HEK293 (cell line): ENCODE measurements at regions not wholly inside any gene's neighbourhood (a gene's known extent, or its start where the extent isn't known, plus 50 kb on each side); places are given as distances from the start of the nearest gene placed in this dataset.

Experiments used
- CTCF ChIA-PET: fragments of 350-600 bp; formaldehyde crosslinking; extraction: SDS; loops from one replicate; lab custom pipeline; 2021; ENCODE audit warnings: antibody characterized with exemption; lab: Yijun Ruan, JAX
- POLR2A ChIA-PET: fragments of 300-600 bp; formaldehyde crosslinking; extraction: SDS; loops from one replicate; lab custom pipeline; 2020; ENCODE audit warnings: antibody characterized with exemption, inconsistent platforms; lab: Yijun Ruan, JAX
- H3K27ac ChIP-seq: fragments of 200-500 bp; sonication (Bioruptor generic); 2 replicates; pipeline ENCODE4 v1.5.1; 2014; ENCODE audit warnings: low read depth, low read length, control low read depth, inconsistent platforms; ENCODE audit errors: extremely low read depth
- H3K36me3 ChIP-seq, 2 experiments: fragments of 200-500 bp in 1 of 2; sonication (Bioruptor generic) in 1 of 2; 1 replicate in 1 of 2; 2 replicates in 1 of 2; pipeline ENCODE4 v1.5.1; 2014 to 2017; ENCODE audit warnings: inconsistent platforms in 2 of 2, low read length in 2 of 2; ENCODE audit not compliant: control insufficient read depth in 2 of 2, insufficient read depth in 1 of 2
- H3K4me1 ChIP-seq: fragments of 200-500 bp; sonication (Bioruptor generic); 2 replicates; pipeline ENCODE4 v1.5.1; 2014; ENCODE audit warnings: mild to moderate bottlenecking, low read length, inconsistent platforms; ENCODE audit not compliant: control insufficient read depth, insufficient read depth
- H3K4me3 ChIP-seq: 2 replicates; pipeline ENCODE4 v1.5.1; 2011; ENCODE audit warnings: low read depth, mild to moderate bottlenecking, control low read depth, low read length, moderate library complexity
- H3K9me3 ChIP-seq: fragments of 200-500 bp; sonication (Bioruptor generic); 2 replicates; pipeline ENCODE4 v1.5.1; 2014; ENCODE audit warnings: low read depth, low read length, inconsistent platforms; ENCODE audit not compliant: control insufficient read depth, insufficient read depth
- FEZF1 ChIP-seq: fragments of 450-650 bp; formaldehyde crosslinking; IDR thresholded peaks from 2 replicates; pipeline ENCODE4 v1.5.1; 2016; ENCODE audit warnings: missing biosample characterization, missing genetic modification characterization
- IKZF3 ChIP-seq: fragments of 450-650 bp; IDR thresholded peaks from 2 replicates; pipeline ENCODE4 v1.5.0; 2018; ENCODE audit warnings: missing biosample characterization, mild to moderate bottlenecking, missing genetic modification characterization, moderate library complexity
- SP3 ChIP-seq: fragments of 450-650 bp; formaldehyde crosslinking; IDR thresholded peaks from 2 replicates; pipeline ENCODE4 v1.5.1; 2016; ENCODE audit warnings: missing biosample characterization, missing genetic modification characterization
- SP7 ChIP-seq: fragments of 450-650 bp; formaldehyde crosslinking; IDR thresholded peaks from 2 replicates; pipeline ENCODE4 v1.5.1; 2016; ENCODE audit warnings: missing biosample characterization, missing genetic modification characterization
- TCF7L2 ChIP-seq: IDR thresholded peaks from 2 replicates; pipeline ENCODE4 v1.6.1; 2011; ENCODE audit warnings: low read depth, mild to moderate bottlenecking, inconsistent platforms, low read length, moderate library complexity, borderline replicate concordance
- ZNF133 ChIP-seq: fragments of 450-650 bp; formaldehyde crosslinking; IDR thresholded peaks from 2 replicates; pipeline ENCODE4 v1.5.1; 2016; ENCODE audit warnings: missing biosample characterization, missing genetic modification characterization
- ZNF221 ChIP-seq: fragments of 450-650 bp; formaldehyde crosslinking; IDR thresholded peaks from 2 replicates; pipeline ENCODE4 v1.5.1; 2017; ENCODE audit warnings: missing biosample characterization, missing genetic modification characterization, borderline replicate concordance
- ZNF223 ChIP-seq: fragments of 450-650 bp; formaldehyde crosslinking; IDR thresholded peaks from 2 replicates; pipeline ENCODE4 v1.5.1; 2016; ENCODE audit warnings: missing biosample characterization, missing genetic modification characterization
- ZNF366 ChIP-seq: fragments of 450-650 bp; formaldehyde crosslinking; conservative IDR thresholded peaks from 2 replicates; pipeline ENCODE4 v1.5.1; 2016; ENCODE audit warnings: missing biosample characterization, missing genetic modification characterization
- ZNF37A ChIP-seq: fragments of 450-650 bp; IDR thresholded peaks from 2 replicates; pipeline ENCODE4 v1.5.1; 2018; ENCODE audit warnings: missing biosample characterization, missing genetic modification characterization
- ZNF473 ChIP-seq: fragments of 450-650 bp; formaldehyde crosslinking; IDR thresholded peaks from 2 replicates; pipeline ENCODE4 v1.5.1; 2017; ENCODE audit warnings: missing biosample characterization, missing genetic modification characterization
- ZNF610 ChIP-seq: fragments of 450-650 bp; formaldehyde crosslinking; IDR thresholded peaks from 2 replicates; pipeline ENCODE4 v1.5.1; 2016; ENCODE audit warnings: missing biosample characterization, missing genetic modification characterization, borderline replicate concordance
- TF ChIP-seq, protein P1 (sequence below): fragments of 450-650 bp; formaldehyde crosslinking; IDR thresholded peaks from 2 replicates; pipeline ENCODE4 v1.5.1; 2016; ENCODE audit warnings: missing biosample characterization, missing genetic modification characterization, borderline replicate concordance
- TF ChIP-seq, protein P2 (sequence below): fragments of 450-650 bp; formaldehyde crosslinking; IDR thresholded peaks from 2 replicates; pipeline ENCODE4 v1.5.1; 2016; ENCODE audit warnings: missing biosample characterization, missing genetic modification characterization
- TF ChIP-seq, protein P3 (sequence below): fragments of 450-650 bp; formaldehyde crosslinking; IDR thresholded peaks from 2 replicates; pipeline ENCODE4 v1.5.1; 2016; ENCODE audit warnings: missing biosample characterization, missing genetic modification characterization
- TF ChIP-seq, protein P4 (sequence below): fragments of 450-650 bp; formaldehyde crosslinking; conservative IDR thresholded peaks from 2 replicates; pipeline ENCODE4 v1.5.1; 2016; ENCODE audit warnings: low read depth, missing biosample characterization, missing genetic modification characterization
- TF ChIP-seq, protein P5 (sequence below): fragments of 450-650 bp; formaldehyde crosslinking; IDR thresholded peaks from 2 replicates; pipeline ENCODE4 v1.5.1; 2017; ENCODE audit warnings: missing biosample characterization, missing genetic modification characterization
- TF ChIP-seq, protein P6 (sequence below): fragments of 450-650 bp; formaldehyde crosslinking; IDR thresholded peaks from 2 replicates; pipeline ENCODE4 v1.5.1; 2016; ENCODE audit warnings: missing biosample characterization, missing genetic modification characterization

DNA sequence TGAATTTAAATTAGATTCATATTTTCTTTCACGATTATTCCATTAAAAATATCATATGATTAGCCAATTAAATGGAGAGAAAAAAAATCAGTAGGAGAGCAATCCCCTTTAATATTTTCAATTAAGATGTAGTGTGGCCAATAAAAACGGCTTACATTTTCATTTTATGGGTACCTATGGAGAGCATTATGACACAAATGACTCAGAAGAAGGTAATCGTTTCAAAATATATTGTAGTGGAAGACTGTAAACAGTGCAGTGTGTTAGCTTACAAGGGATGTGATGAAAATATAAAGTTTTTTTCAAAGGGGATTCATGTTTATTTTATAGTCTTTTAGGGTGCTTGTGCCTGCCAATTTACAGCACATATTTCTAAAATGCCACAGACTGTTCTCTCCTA lies 1507.4 kb upstream of the CELF4 start:
- Histone ChIP-seq H3K9me3 (no peaks in the 10 kb centered on the region), H3K4me1 (no peaks in the 10 kb centered on the region), H3K27ac (no peak overlapping the region), H3K36me3 (no peaks in the 10 kb centered on the region), H3K4me3 (no peak overlapping the region)
- CTCF ChIA-PET = no interaction called here
- POLR2A ChIA-PET = no interaction called here
- TF ChIP-seq, protein P1, sequence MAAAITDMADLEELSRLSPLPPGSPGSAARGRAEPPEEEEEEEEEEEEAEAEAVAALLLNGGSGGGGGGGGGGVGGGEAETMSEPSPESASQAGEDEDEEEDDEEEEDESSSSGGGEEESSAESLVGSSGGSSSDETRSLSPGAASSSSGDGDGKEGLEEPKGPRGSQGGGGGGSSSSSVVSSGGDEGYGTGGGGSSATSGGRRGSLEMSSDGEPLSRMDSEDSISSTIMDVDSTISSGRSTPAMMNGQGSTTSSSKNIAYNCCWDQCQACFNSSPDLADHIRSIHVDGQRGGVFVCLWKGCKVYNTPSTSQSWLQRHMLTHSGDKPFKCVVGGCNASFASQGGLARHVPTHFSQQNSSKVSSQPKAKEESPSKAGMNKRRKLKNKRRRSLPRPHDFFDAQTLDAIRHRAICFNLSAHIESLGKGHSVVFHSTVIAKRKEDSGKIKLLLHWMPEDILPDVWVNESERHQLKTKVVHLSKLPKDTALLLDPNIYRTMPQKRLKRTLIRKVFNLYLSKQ (tag by site-specific recombination) = no peak
- TF ChIP-seq, protein P2, sequence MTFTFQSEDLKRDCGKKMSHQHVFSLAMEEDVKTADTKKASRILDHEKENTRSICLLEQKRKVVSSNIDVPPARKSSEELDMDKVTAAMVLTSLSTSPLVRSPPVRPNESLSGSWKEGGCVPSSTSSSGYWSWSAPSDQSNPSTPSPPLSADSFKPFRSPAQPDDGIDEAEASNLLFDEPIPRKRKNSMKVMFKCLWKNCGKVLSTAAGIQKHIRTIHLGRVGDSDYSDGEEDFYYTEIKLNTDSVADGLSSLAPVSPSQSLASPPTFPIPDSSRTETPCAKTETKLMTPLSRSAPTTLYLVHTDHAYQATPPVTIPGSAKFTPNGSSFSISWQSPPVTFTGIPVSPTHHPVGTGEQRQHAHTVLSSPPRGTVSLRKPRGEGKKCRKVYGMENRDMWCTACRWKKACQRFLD (tag by site-specific recombination) = no peak
- TF ChIP-seq TCF7L2 = no peak
- no peak for TF ChIP-seq SP3 (tag by site-specific recombination)
- TF ChIP-seq IKZF3 (tag by site-specific recombination) = no peak
- TF ChIP-seq, protein P3, sequence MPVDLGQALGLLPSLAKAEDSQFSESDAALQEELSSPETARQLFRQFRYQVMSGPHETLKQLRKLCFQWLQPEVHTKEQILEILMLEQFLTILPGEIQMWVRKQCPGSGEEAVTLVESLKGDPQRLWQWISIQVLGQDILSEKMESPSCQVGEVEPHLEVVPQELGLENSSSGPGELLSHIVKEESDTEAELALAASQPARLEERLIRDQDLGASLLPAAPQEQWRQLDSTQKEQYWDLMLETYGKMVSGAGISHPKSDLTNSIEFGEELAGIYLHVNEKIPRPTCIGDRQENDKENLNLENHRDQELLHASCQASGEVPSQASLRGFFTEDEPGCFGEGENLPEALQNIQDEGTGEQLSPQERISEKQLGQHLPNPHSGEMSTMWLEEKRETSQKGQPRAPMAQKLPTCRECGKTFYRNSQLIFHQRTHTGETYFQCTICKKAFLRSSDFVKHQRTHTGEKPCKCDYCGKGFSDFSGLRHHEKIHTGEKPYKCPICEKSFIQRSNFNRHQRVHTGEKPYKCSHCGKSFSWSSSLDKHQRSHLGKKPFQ (tag by site-specific recombination) = no peak
- TF ChIP-seq ZNF366 (tag by site-specific recombination) = no peak
- no peak for TF ChIP-seq ZNF37A
- no peak for TF ChIP-seq FEZF1 (tag by site-specific recombination)
- no peak for TF ChIP-seq ZNF223 (tag by site-specific recombination)
- TF ChIP-seq SP7 (tag by site-specific recombination) = no peak
- TF ChIP-seq, protein P4, sequence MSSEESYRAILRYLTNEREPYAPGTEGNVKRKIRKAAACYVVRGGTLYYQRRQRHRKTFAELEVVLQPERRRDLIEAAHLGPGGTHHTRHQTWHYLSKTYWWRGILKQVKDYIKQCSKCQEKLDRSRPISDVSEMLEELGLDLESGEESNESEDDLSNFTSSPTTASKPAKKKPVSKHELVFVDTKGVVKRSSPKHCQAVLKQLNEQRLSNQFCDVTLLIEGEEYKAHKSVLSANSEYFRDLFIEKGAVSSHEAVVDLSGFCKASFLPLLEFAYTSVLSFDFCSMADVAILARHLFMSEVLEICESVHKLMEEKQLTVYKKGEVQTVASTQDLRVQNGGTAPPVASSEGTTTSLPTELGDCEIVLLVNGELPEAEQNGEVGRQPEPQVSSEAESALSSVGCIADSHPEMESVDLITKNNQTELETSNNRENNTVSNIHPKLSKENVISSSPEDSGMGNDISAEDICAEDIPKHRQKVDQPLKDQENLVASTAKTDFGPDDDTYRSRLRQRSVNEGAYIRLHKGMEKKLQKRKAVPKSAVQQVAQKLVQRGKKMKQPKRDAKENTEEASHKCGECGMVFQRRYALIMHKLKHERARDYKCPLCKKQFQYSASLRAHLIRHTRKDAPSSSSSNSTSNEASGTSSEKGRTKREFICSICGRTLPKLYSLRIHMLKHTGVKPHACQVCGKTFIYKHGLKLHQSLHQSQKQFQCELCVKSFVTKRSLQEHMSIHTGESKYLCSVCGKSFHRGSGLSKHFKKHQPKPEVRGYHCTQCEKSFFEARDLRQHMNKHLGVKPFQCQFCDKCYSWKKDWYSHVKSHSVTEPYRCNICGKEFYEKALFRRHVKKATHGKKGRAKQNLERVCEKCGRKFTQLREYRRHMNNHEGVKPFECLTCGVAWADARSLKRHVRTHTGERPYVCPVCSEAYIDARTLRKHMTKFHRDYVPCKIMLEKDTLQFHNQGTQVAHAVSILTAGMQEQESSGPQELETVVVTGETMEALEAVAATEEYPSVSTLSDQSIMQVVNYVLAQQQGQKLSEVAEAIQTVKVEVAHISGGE (tag by site-specific recombination) = no peak
- TF ChIP-seq, protein P5, sequence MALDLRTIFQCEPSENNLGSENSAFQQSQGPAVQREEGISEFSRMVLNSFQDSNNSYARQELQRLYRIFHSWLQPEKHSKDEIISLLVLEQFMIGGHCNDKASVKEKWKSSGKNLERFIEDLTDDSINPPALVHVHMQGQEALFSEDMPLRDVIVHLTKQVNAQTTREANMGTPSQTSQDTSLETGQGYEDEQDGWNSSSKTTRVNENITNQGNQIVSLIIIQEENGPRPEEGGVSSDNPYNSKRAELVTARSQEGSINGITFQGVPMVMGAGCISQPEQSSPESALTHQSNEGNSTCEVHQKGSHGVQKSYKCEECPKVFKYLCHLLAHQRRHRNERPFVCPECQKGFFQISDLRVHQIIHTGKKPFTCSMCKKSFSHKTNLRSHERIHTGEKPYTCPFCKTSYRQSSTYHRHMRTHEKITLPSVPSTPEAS (tag by site-specific recombination) = no peak
- TF ChIP-seq, protein P6, sequence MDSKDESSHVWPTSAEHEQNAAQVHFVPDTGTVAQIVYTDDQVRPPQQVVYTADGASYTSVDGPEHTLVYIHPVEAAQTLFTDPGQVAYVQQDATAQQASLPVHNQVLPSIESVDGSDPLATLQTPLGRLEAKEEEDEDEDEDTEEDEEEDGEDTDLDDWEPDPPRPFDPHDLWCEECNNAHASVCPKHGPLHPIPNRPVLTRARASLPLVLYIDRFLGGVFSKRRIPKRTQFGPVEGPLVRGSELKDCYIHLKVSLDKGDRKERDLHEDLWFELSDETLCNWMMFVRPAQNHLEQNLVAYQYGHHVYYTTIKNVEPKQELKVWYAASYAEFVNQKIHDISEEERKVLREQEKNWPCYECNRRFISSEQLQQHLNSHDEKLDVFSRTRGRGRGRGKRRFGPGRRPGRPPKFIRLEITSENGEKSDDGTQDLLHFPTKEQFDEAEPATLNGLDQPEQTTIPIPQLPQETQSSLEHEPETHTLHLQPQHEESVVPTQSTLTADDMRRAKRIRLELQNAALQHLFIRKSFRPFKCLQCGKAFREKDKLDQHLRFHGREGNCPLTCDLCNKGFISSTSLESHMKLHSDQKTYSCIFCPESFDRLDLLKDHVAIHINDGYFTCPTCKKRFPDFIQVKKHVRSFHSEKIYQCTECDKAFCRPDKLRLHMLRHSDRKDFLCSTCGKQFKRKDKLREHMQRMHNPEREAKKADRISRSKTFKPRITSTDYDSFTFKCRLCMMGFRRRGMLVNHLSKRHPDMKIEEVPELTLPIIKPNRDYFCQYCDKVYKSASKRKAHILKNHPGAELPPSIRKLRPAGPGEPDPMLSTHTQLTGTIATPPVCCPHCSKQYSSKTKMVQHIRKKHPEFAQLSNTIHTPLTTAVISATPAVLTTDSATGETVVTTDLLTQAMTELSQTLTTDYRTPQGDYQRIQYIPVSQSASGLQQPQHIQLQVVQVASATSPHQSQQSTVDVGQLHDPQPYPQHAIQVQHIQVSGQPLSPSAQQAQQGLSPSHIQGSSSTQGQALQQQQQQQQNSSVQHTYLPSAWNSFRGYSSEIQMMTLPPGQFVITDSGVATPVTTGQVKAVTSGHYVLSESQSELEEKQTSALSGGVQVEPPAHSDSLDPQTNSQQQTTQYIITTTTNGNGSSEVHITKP (tag by site-specific recombination) = no peak
- TF ChIP-seq ZNF610 (tag by site-specific recombination) = no peak
- TF ChIP-seq ZNF221 (tag by site-specific recombination) = no peak
- no peak for TF ChIP-seq ZNF133 (tag by site-specific recombination)
- TF ChIP-seq ZNF473 (tag by site-specific recombination) = no peak
